SK-N-SH (cell line): ENCODE measurements at regions not wholly inside any gene's neighbourhood (a gene's known extent, or its start where the extent isn't known, plus 50 kb on each side); places are given as distances from the start of the nearest gene placed in this dataset.

ENCODE experiments used
- EP300 ChIP-seq, 2 experiments: IDR thresholded peaks; 2 replicates each; pipeline versions ENCODE4 v1.4.0 to v1.6.1; 2012; ENCODE audit warnings: borderline replicate concordance in 1 of 2, low read depth in 1 of 2, low read length in 1 of 2
- EZH2phosphoT487 ChIP-seq: fragments of 200-600 bp; sonication (generic); IDR thresholded peaks from 2 replicates; pipeline ENCODE4 v1.6.1; 2017; ENCODE audit warnings: low read depth, mixed run types, mild to moderate bottlenecking, antibody characterized with exemption, moderate library complexity, borderline replicate concordance
- GABPA ChIP-seq: IDR thresholded peaks from 2 replicates; pipeline ENCODE4 v1.4.0; 2012; ENCODE audit warnings: low read depth, mild to moderate bottlenecking
- MAX ChIP-seq: IDR thresholded peaks from 2 replicates; pipeline ENCODE4 v1.4.0; 2012; ENCODE audit warnings: low read depth
- RAD21 ChIP-seq: IDR thresholded peaks from 2 replicates; pipeline ENCODE4 v1.6.1; 2012; ENCODE audit warnings: mild to moderate bottlenecking, low read length
- TCF12 ChIP-seq: IDR thresholded peaks from 2 replicates; pipeline ENCODE4 v1.4.0; 2012
- ZBTB33 ChIP-seq: IDR thresholded peaks from 2 replicates; pipeline ENCODE4 v1.4.0; 2012; ENCODE audit warnings: low read depth, borderline replicate concordance
- TF ChIP-seq, protein P1 (sequence below): fragments of 200-600 bp; sonication (generic); IDR thresholded peaks from 2 replicates; pipeline ENCODE4 v1.6.1; 2017; ENCODE audit warnings: antibody characterized with exemption, mild to moderate bottlenecking, moderate library complexity

DNA sequence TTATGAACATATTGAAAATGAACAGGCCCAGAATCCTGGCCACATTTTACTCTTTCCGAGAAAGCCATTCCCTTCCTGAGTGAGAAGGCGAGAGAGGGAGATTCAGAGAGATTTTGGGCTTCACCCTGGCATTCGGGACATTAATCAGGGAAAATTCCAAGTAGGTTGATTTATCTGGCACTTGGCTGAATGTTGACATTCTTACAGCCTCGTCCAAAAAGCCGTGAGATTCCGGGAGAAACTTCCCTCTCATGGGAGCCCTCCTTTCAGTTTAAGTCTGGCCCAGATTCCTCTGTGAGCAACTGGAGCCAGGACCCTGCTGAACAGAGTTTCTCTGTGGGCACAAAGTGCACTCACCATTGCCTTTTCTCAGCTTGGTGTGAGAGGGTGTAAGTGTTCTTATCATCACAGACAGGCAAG is 129.2 kb upstream of the PEG3 start:
- TF ChIP-seq, protein P1, sequence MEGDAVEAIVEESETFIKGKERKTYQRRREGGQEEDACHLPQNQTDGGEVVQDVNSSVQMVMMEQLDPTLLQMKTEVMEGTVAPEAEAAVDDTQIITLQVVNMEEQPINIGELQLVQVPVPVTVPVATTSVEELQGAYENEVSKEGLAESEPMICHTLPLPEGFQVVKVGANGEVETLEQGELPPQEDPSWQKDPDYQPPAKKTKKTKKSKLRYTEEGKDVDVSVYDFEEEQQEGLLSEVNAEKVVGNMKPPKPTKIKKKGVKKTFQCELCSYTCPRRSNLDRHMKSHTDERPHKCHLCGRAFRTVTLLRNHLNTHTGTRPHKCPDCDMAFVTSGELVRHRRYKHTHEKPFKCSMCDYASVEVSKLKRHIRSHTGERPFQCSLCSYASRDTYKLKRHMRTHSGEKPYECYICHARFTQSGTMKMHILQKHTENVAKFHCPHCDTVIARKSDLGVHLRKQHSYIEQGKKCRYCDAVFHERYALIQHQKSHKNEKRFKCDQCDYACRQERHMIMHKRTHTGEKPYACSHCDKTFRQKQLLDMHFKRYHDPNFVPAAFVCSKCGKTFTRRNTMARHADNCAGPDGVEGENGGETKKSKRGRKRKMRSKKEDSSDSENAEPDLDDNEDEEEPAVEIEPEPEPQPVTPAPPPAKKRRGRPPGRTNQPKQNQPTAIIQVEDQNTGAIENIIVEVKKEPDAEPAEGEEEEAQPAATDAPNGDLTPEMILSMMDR = no peak
- TF ChIP-seq ZBTB33 = no peak
- TF ChIP-seq EP300 (IDR thresholded peaks at IDR 0.05; ENCODE audit: borderline replicate concordance in 1 of 2, low read depth in 1 of 2, low read length in 1 of 2) = no peak
- TF ChIP-seq EZH2phosphoT487 = no peak
- TF ChIP-seq GABPA = no peak
- no peak for TF ChIP-seq TCF12
- TF ChIP-seq RAD21 = no peak
- no peak for TF ChIP-seq MAX
